ENCODE measurements at regions not wholly inside any gene's neighbourhood (a gene's known extent, or its start where the extent isn't known, plus 50 kb on each side); places are given as distances from the start of the nearest gene placed in this dataset.

DNA sequence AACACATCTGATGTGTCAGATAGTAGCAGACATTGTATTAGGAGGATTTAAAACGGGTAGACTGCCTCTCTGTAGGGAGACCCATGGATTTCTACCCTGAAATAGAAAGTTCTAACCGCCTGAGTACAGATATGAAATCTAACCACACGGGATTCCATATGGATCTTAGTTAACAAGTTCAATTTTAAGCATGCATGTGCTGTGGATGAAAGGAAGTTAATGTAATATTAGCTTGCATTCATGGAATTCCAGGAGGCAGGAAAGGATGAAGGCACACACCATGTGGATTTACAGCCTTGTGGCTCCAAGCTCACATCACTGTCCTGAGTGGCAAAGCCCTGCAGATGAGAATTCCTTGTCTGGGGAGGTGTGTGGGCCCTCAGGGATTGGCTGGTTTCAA lies 120.6 kb upstream of the IRS2 start:
- ChIA-PET CTCF (ENCODE audit: low intra/inter-chr PET ratio) (no interaction called here), POLR2A (no interaction called here)
- DNase-seq (ENCODE audit: extremely low read depth in 1 of 4, low spot score in 3 of 4) (no peak), ATAC-seq (no peak), FAIRE-seq (no peak)
- no peak for TF ChIP-seq ZNF668 (CRISPR knock-in tag; IDR thresholded peaks at IDR 0.05)
- no peak for TF ChIP-seq ZNF124 (CRISPR knock-in tag; IDR thresholded peaks at IDR 0.05)
- TF ChIP-seq ZNF644 (tag; IDR thresholded peaks at IDR 0.05; ENCODE audit: low read depth) = no peak
- TF ChIP-seq ZNF561 (CRISPR knock-in tag; conservative IDR thresholded peaks at IDR 0.05) = no peak
- TF ChIP-seq JUN (IDR thresholded peaks at IDR 0.05; ENCODE audit: borderline replicate concordance, low read depth, low read length) = no peak
- no peak for TF ChIP-seq JUN (CRISPR knock-in tag; IDR thresholded peaks at IDR 0.05; ENCODE audit: borderline replicate concordance)
- TF ChIP-seq, protein P1, sequence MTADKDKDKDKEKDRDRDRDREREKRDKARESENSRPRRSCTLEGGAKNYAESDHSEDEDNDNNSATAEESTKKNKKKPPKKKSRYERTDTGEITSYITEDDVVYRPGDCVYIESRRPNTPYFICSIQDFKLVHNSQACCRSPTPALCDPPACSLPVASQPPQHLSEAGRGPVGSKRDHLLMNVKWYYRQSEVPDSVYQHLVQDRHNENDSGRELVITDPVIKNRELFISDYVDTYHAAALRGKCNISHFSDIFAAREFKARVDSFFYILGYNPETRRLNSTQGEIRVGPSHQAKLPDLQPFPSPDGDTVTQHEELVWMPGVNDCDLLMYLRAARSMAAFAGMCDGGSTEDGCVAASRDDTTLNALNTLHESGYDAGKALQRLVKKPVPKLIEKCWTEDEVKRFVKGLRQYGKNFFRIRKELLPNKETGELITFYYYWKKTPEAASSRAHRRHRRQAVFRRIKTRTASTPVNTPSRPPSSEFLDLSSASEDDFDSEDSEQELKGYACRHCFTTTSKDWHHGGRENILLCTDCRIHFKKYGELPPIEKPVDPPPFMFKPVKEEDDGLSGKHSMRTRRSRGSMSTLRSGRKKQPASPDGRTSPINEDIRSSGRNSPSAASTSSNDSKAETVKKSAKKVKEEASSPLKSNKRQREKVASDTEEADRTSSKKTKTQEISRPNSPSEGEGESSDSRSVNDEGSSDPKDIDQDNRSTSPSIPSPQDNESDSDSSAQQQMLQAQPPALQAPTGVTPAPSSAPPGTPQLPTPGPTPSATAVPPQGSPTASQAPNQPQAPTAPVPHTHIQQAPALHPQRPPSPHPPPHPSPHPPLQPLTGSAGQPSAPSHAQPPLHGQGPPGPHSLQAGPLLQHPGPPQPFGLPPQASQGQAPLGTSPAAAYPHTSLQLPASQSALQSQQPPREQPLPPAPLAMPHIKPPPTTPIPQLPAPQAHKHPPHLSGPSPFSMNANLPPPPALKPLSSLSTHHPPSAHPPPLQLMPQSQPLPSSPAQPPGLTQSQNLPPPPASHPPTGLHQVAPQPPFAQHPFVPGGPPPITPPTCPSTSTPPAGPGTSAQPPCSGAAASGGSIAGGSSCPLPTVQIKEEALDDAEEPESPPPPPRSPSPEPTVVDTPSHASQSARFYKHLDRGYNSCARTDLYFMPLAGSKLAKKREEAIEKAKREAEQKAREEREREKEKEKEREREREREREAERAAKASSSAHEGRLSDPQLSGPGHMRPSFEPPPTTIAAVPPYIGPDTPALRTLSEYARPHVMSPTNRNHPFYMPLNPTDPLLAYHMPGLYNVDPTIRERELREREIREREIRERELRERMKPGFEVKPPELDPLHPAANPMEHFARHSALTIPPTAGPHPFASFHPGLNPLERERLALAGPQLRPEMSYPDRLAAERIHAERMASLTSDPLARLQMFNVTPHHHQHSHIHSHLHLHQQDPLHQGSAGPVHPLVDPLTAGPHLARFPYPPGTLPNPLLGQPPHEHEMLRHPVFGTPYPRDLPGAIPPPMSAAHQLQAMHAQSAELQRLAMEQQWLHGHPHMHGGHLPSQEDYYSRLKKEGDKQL (CRISPR knock-in tag; IDR thresholded peaks at IDR 0.05; ENCODE audit: borderline replicate concordance) = no peak
- TF ChIP-seq DNMT1 (IDR thresholded peaks at IDR 0.05) = no peak
- no peak for TF ChIP-seq XRCC4 (IDR thresholded peaks at IDR 0.05; ENCODE audit: extremely low read depth, insufficient read depth, insufficient read length)
- TF ChIP-seq, protein P2, sequence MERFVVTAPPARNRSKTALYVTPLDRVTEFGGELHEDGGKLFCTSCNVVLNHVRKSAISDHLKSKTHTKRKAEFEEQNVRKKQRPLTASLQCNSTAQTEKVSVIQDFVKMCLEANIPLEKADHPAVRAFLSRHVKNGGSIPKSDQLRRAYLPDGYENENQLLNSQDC (CRISPR knock-in tag; IDR thresholded peaks at IDR 0.05) = no peak
- 0% methylated on average over 3 of the region's 3 CpGs for WGBS (ENCODE audit: insufficient coverage, low coverage, missing lambda C conversion rate)
- no peak overlapping the region for H3K27ac ChIP-seq (ENCODE audit: extremely low read depth, low read depth, low read length)
- H3K9me3 ChIP-seq (replicated peaks; ENCODE audit: control insufficient read depth, insufficient read depth, low read depth, low read length) = no peaks in the 10 kb centered on the region
- in situ Hi-C loops (cut with MboI) = no loop called here
- BruUV-seq (replicated peaks) = no TSS peak
- H4K20me1 ChIP-seq (replicated peaks; ENCODE audit: control insufficient read depth, insufficient read depth, low read length) = no peaks in the 10 kb centered on the region
- no peak overlapping the region for H2AFZ ChIP-seq (ENCODE audit: low read depth, low read length)
- H3K4me2 ChIP-seq (ENCODE audit: insufficient read depth, low read length) = no peak overlapping the region
- H3K4me3 ChIP-seq = no peak overlapping the region
- 0 out of 5 replicates have a peak, but pooled peaks cover 0 to 3% of the 10 kb centered on the region in 2 experiments for H3K27me3 ChIP-seq (ENCODE audit: control insufficient read depth in 2 of 2, insufficient read depth in 2 of 2, low read length in 2 of 2)
- no peaks in the 10 kb centered on the region for H3K79me2 ChIP-seq (ENCODE audit: control insufficient read depth, insufficient read depth, low read length)
- no peaks in the 10 kb centered on the region for H3K4me1 ChIP-seq (replicated peaks in 1 of 2; ENCODE audit: control insufficient read depth in 2 of 2, insufficient read depth in 2 of 2, low read length in 2 of 2)
- no peak overlapping the region for H3K9ac ChIP-seq (ENCODE audit: insufficient read depth in 1 of 2, low read depth in 2 of 2, low read length in 2 of 2)
- no peaks in the 10 kb centered on the region for H3K9me1 ChIP-seq (ENCODE audit: control insufficient read depth, insufficient read depth, low read length)
- no peaks in the 10 kb centered on the region for H3K36me3 ChIP-seq (ENCODE audit: control insufficient read depth, insufficient read depth, low read length)
- intact Hi-C loops (cut with micrococcal nuclease) = no loop called here
